ENCODE measurements at regions not wholly inside any gene's neighbourhood (a gene's known extent, or its start where the extent isn't known, plus 50 kb on each side); places are given as distances from the start of the nearest gene placed in this dataset.
"Not testable (repeated sequence)": the region's sequence is repeated elsewhere in the genome, so short reads cannot be mapped to it uniquely, and the experiment has no call there.

GRCh38 chr7:36036590-36036989 is 116.5 kb upstream of the EEPD1 start:
- no peak for DNase-seq (ENCODE audit: low read depth, low spot score)

- no peak for DNase-seq (ENCODE audit: low read depth, low spot score)
Observed at GRCh38 chr7:36037121-36037662, 115.9 kb upstream of the EEPD1 start.

- no peak for DNase-seq (ENCODE audit: low read depth, low spot score)
Observed at GRCh38 chr7:36038063-36038721, 114.9 kb upstream of the EEPD1 start.

GRCh38 chr7:36039243-36039642 is 113.8 kb upstream of the EEPD1 start:
- DNase-seq (ENCODE audit: low read depth, low spot score): no peak

- DNase-seq (ENCODE audit: low read depth, low spot score): no peak
Observed at GRCh38 chr7:36039671-36040070, 113.4 kb upstream of the EEPD1 start.

- DNase-seq (ENCODE audit: low read depth, low spot score): no peak
Observed at GRCh38 chr7:36040679-36041078, 112.4 kb upstream of the EEPD1 start.

- no peak for DNase-seq (ENCODE audit: low read depth, low spot score)
Observed at GRCh38 chr7:36044101-36044892, 108.8 kb upstream of the EEPD1 start.

- DNase-seq (ENCODE audit: low read depth, low spot score): no peak
Observed at GRCh38 chr7:36045326-36045725, 107.7 kb upstream of the EEPD1 start.

- DNase-seq (ENCODE audit: low read depth, low spot score): no peak
Observed at GRCh38 chr7:36045830-36046341, 107.2 kb upstream of the EEPD1 start.

GRCh38 chr7:36047091-36047658 is 105.9 kb upstream of the EEPD1 start:
- no peak for DNase-seq (ENCODE audit: low read depth, low spot score)

- DNase-seq (ENCODE audit: low read depth, low spot score): no peak
Observed at GRCh38 chr7:36048141-36048901, 104.7 kb upstream of the EEPD1 start.

GRCh38 chr7:36048902-36049240 is 104.2 kb upstream of the EEPD1 start:
- DNase-seq (ENCODE audit: low read depth, low spot score): no peak

GRCh38 chr7:36051501-36051900 is 101.6 kb upstream of the EEPD1 start:
- no peak for DNase-seq (ENCODE audit: low read depth, low spot score)

GRCh38 chr7:36053589-36053988 is 99.5 kb upstream of the EEPD1 start:
- DNase-seq (ENCODE audit: low read depth, low spot score): no peak

- DNase-seq (ENCODE audit: low read depth, low spot score): no peak
Observed at GRCh38 chr7:36054637-36055036, 98.4 kb upstream of the EEPD1 start.

- no peak for DNase-seq (ENCODE audit: low read depth, low spot score)
Observed at GRCh38 chr7:36055207-36055606, 97.8 kb upstream of the EEPD1 start.

GRCh38 chr7:36057323-36057722 is 95.7 kb upstream of the EEPD1 start:
- DNase-seq (ENCODE audit: low read depth, low spot score): no peak

- no peak for DNase-seq (ENCODE audit: low read depth, low spot score)
Observed at GRCh38 chr7:36058020-36058592, 94.9 kb upstream of the EEPD1 start.

- DNase-seq (ENCODE audit: low read depth, low spot score): not testable (repeated sequence)
Observed at GRCh38 chr7:36060388-36060787, 92.7 kb upstream of the EEPD1 start.

GRCh38 chr7:36062154-36062815 is 90.8 kb upstream of the EEPD1 start:
- no peak for DNase-seq (ENCODE audit: low read depth, low spot score)

- DNase-seq (ENCODE audit: low read depth, low spot score): no peak
Observed at GRCh38 chr7:36064676-36065075, 88.4 kb upstream of the EEPD1 start.
